DOHH2 (cell line): ENCODE measurements at regions not wholly inside any gene's neighbourhood (a gene's known extent, or its start where the extent isn't known, plus 50 kb on each side); places are given as distances from the start of the nearest gene placed in this dataset.

ENCODE experiments used
- H3F3A ChIP-seq: fragments of 200-600 bp; sonication (generic), shearing (Covaris generic); 2 replicates; pipeline ENCODE4 v1.6.0; 2016; ENCODE audit warnings: antibody characterized with exemption, mild to moderate bottlenecking; ENCODE audit not compliant: control insufficient read depth, insufficient read depth
- H3K27ac ChIP-seq: fragments of 200-600 bp; sonication (generic); 2 replicates; pipeline ENCODE4 v1.5.1; 2014; ENCODE audit warnings: low read depth, mild to moderate bottlenecking, low read length, moderate library complexity
- H3K27me3 ChIP-seq: fragments of 200-600 bp; sonication (generic); 2 replicates; pipeline ENCODE4 v1.6.1; 2014; ENCODE audit warnings: mild to moderate bottlenecking, low read length, mixed read lengths; ENCODE audit not compliant: control insufficient read depth
- H3K36me3 ChIP-seq: fragments of 200-600 bp; sonication (generic); 2 replicates; pipeline ENCODE4 v1.6.1; 2014; ENCODE audit warnings: mild to moderate bottlenecking, low read length, moderate library complexity, mixed read lengths; ENCODE audit not compliant: control insufficient read depth
- H3K4me1 ChIP-seq: fragments of 200-600 bp; sonication (generic); 2 replicates; pipeline ENCODE4 v1.6.1; 2014; ENCODE audit warnings: mild to moderate bottlenecking, low read length, mixed read lengths; ENCODE audit not compliant: control insufficient read depth
- H3K4me2 ChIP-seq: fragments of 200-600 bp; sonication (generic); 2 replicates; pipeline ENCODE4 v1.6.0; 2014; ENCODE audit warnings: mild to moderate bottlenecking, low read length, moderate library complexity
- H3K4me3 ChIP-seq: fragments of 200-600 bp; sonication (generic); 2 replicates; pipeline ENCODE4 v1.5.1; 2014; ENCODE audit warnings: mild to moderate bottlenecking, low read length, mixed read lengths
- H3K79me2 ChIP-seq: fragments of 200-600 bp; sonication (generic); 2 replicates; pipeline ENCODE4 v1.6.1; 2014; ENCODE audit warnings: mild to moderate bottlenecking, low read length, mixed read lengths; ENCODE audit not compliant: control insufficient read depth
- H3K9me2 ChIP-seq: fragments of 200-600 bp; sonication (generic); replicated peaks from 2 replicates; pipeline ENCODE4 v1.6.1; 2014; ENCODE audit warnings: mild to moderate bottlenecking, low read length, mixed read lengths; ENCODE audit not compliant: control insufficient read depth
- H3K9me3 ChIP-seq: fragments of 200-600 bp; sonication (generic); 2 replicates; pipeline ENCODE4 v1.6.1; 2014; ENCODE audit warnings: antibody characterized with exemption, low read length, mixed read lengths; ENCODE audit not compliant: control insufficient read depth, insufficient read depth
- H4K20me1 ChIP-seq: fragments of 200-600 bp; sonication (generic); 2 replicates; pipeline ENCODE4 v1.6.0; 2014; ENCODE audit warnings: low read depth, mild to moderate bottlenecking, antibody characterized with exemption, low read length, moderate library complexity; ENCODE audit not compliant: control insufficient read depth, insufficient read depth
- EZH2phosphoT487 ChIP-seq: fragments of 200-600 bp; sonication (generic); IDR thresholded peaks from 2 replicates; pipeline ENCODE4 v1.6.1; 2017; ENCODE audit warnings: borderline replicate concordance, mild to moderate bottlenecking, antibody characterized with exemption, low read length, moderate library complexity, mixed read lengths
- TF ChIP-seq, protein P1 (sequence below): fragments of 200-600 bp; sonication (generic); IDR thresholded peaks from one replicate; pipeline ENCODE4 v1.5.1; 2014; ENCODE audit warnings: antibody characterized with exemption, mild to moderate bottlenecking, low read depth, low read length; ENCODE audit not compliant: poor library complexity, severe bottlenecking

DNA sequence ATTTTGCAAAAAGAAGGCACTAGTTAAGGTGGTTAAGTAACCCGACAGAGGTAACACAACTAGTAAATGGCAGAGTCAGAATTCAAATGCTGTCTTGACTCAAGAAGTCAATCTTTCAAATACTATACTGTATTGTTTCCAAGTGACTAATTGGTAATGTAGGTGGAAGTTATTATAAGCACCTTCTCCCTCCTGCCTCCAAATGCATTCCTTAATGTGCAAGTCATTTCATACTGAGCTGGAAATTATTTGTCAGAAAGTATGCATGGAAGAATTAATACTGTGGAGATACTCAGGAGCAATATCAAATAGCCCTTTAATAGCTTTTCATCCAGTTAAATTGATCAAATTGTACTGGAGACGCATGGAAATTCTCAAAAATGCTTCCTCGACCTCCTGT lies 579.1 kb downstream of the DOK5 start:
- Histone ChIP-seq H3K9me3 (no peaks in the 10 kb centered on the region), H3K4me1 (no peaks in the 10 kb centered on the region), H3F3A (no peaks in the 10 kb centered on the region), H3K79me2 (no peaks in the 10 kb centered on the region), H3K27ac (no peak overlapping the region), H3K9me2 (no peaks in the 10 kb centered on the region), H4K20me1 (no peaks in the 10 kb centered on the region), H3K4me2 (no peak overlapping the region), H3K36me3 (no peaks in the 10 kb centered on the region), H3K4me3 (no peak overlapping the region), H3K27me3 (no peaks in the 10 kb centered on the region)
- TF ChIP-seq EZH2phosphoT487, result no peak
- TF ChIP-seq, protein P1, sequence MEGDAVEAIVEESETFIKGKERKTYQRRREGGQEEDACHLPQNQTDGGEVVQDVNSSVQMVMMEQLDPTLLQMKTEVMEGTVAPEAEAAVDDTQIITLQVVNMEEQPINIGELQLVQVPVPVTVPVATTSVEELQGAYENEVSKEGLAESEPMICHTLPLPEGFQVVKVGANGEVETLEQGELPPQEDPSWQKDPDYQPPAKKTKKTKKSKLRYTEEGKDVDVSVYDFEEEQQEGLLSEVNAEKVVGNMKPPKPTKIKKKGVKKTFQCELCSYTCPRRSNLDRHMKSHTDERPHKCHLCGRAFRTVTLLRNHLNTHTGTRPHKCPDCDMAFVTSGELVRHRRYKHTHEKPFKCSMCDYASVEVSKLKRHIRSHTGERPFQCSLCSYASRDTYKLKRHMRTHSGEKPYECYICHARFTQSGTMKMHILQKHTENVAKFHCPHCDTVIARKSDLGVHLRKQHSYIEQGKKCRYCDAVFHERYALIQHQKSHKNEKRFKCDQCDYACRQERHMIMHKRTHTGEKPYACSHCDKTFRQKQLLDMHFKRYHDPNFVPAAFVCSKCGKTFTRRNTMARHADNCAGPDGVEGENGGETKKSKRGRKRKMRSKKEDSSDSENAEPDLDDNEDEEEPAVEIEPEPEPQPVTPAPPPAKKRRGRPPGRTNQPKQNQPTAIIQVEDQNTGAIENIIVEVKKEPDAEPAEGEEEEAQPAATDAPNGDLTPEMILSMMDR, result no peak

DNA sequence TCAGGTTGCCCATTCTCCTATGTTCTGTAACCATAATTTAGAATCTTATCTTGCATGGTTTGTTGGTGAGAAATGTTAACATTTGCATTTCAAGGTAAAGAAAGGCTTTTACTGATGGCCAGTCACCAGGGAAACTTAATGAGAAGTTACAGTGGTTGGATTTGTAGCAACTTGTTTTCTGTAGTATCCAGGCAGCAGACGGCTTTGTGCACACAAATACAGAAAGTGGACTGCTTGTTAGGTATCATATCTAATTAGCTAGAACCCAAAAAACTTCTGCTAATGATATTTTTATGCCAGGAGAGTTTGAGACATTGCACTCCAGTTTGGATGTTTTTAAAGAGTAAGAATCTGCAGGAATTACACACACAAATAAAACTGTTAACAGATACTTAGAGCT lies 578.0 kb downstream of the DOK5 start:
- H3K27ac ChIP-seq, result no peak overlapping the region
- no peaks in the 10 kb centered on the region for H3K36me3 ChIP-seq
- H3K27me3 ChIP-seq, result no peaks in the 10 kb centered on the region
- no peaks in the 10 kb centered on the region for H3K4me1 ChIP-seq
- H3K4me2 ChIP-seq, result no peak overlapping the region
- H3K79me2 ChIP-seq, result no peaks in the 10 kb centered on the region
- H3K4me3 ChIP-seq, result no peak overlapping the region
- H4K20me1 ChIP-seq, result no peaks in the 10 kb centered on the region
- H3K9me3 ChIP-seq, result no peaks in the 10 kb centered on the region
- TF ChIP-seq EZH2phosphoT487, result no peak
- TF ChIP-seq, protein P1, result no peak
- H3K9me2 ChIP-seq, result no peaks in the 10 kb centered on the region
- no peaks in the 10 kb centered on the region for H3F3A ChIP-seq

DNA sequence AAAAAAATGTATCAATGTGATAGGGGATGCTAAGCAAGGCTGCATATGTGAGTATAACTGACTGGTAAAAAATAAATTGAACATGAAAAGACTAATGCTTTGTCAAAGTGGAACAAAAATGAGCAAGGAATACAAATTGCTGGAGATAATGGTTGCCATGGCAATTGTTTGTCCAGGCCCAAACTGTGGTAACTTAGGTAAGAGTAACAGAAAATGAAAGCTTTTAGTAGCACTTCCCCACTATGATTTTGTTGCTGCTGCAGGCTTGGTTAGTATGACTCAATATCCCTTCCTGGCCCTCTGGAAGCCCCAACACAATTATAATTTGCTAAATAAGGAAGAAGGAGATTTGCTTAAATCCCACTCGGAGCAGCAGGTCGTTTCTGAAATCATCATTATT lies 577.1 kb downstream of the DOK5 start:
- Histone ChIP-seq H3K4me1 (no peaks in the 10 kb centered on the region), H3K27me3 (no peaks in the 10 kb centered on the region), H3F3A (no peaks in the 10 kb centered on the region), H4K20me1 (no peaks in the 10 kb centered on the region), H3K79me2 (no peaks in the 10 kb centered on the region), H3K36me3 (no peaks in the 10 kb centered on the region), H3K4me3 (no peak overlapping the region), H3K9me3 (no peaks in the 10 kb centered on the region), H3K9me2 (no peaks in the 10 kb centered on the region), H3K4me2 (no peak overlapping the region), H3K27ac (no peak overlapping the region)
- no peak for TF ChIP-seq EZH2phosphoT487
- TF ChIP-seq, protein P1, result no peak

DNA sequence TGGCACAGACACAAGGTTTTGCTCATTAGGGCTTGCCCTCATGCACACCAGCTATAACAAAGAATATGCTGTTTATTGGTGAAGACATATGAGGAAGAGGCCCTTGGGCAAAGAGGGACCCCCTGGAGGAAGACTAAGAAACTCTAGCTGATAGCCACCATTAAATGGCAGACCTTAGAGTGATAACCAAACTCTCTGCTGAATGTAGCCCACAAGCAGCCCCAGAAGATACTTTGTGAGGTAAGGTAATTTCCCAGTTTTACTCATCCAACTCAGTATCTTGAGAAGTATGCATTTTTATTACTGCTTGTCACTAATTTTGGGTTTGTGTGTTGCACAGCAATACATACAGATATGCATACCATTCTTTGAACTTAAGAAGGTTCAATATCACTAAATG lies 563.3 kb downstream of the DOK5 start:
- Histone ChIP-seq H3K4me3 (no peak overlapping the region), H3K79me2 (no peaks in the 10 kb centered on the region), H3K9me2 (no peaks in the 10 kb centered on the region), H3K4me1 (no peaks in the 10 kb centered on the region), H3K9me3 (no peaks in the 10 kb centered on the region), H3K27ac (no peak overlapping the region), H3K36me3 (no peaks in the 10 kb centered on the region), H4K20me1 (no peaks in the 10 kb centered on the region), H3K27me3 (no peaks in the 10 kb centered on the region), H3K4me2 (no peak overlapping the region), H3F3A (no peaks in the 10 kb centered on the region)
- no peak for TF ChIP-seq EZH2phosphoT487
- TF ChIP-seq, protein P1, result no peak
